HCT116 (cell line): ENCODE measurements at regions not wholly inside any gene's neighbourhood (a gene's known extent, or its start where the extent isn't known, plus 50 kb on each side); places are given as distances from the start of the nearest gene placed in this dataset.
A peak's percentile ranks its signal among the peaks of the same experiment; 100 is the strongest.

Source experiments
- ATAC-seq: fragments of 200-7000 bp; cut with Tn5 transposase; 2 replicates; pipeline ENCODE4 v1.9.1; 2020; ENCODE audit warnings: mild to moderate bottlenecking, moderate library complexity
- BruUV-seq: library from RNA; stranded (reverse); fragments of 400-500 nt; replicated peaks from 2 replicates; lab custom pipeline; 2021; lab: Mats Ljungman, UMichigan
- CTCF ChIA-PET: fragments of 300-600 bp; sonication (Branson Sonifier 250); formaldehyde crosslinking; loops from one replicate; lab custom pipeline; 2021; ENCODE audit warnings: antibody characterized with exemption; lab: Charles Lee
- POLR2A ChIA-PET: fragments of 300-600, 350-600 bp; sonication (Branson Sonifier 250); formaldehyde crosslinking; loops from one replicate; lab custom pipeline; 2021; ENCODE audit warnings: antibody characterized with exemption; lab: Charles Lee
- RAD21 ChIA-PET, 2 experiments: fragments of 300-600 bp; sonication (Branson Sonifier 250); formaldehyde crosslinking; loops; one replicate each; lab custom pipeline; 2023; ENCODE audit warnings: low total read pairs in 2 of 2; ENCODE audit not compliant: uncharacterized antibody in 2 of 2, unreplicated experiment in 2 of 2, low non-redundant PET in 1 of 2; lab: Charles Lee
- DNase-seq: peaks from one replicate; pipeline ENCODE4 v3.0.0-alpha.2; 2010; ENCODE audit warnings: low read depth, low spot score
- H2AFZ ChIP-seq: fragments of 200-600 bp; shearing (Covaris generic), sonication (generic); 2 replicates; pipeline ENCODE4 v1.6.1; 2017; ENCODE audit warnings: low read depth, mixed run types, mixed read lengths, antibody characterized with exemption, low read length; ENCODE audit not compliant: poor library complexity, severe bottlenecking
- H3K27ac ChIP-seq: 2 replicates; pipeline ENCODE4 v1.5.1; 2012; ENCODE audit warnings: low read depth, low read length
- H3K27me3 ChIP-seq: fragments of 200-600 bp; sonication (generic); 2 replicates; pipeline ENCODE4 v1.6.1; 2016; ENCODE audit warnings: mixed run types, low read length, mixed read lengths; ENCODE audit not compliant: insufficient read depth
- H3K36me3 ChIP-seq, 2 experiments: fragments of 200-500 bp in 1 of 2; fragments of 200-600 bp in 1 of 2; sonication (Bioruptor generic) in 1 of 2; sonication (generic) in 1 of 2; 2 replicates each; pipeline versions ENCODE4 v1.5.1 to v1.6.1; 2014 to 2016; ENCODE audit warnings: low read length in 2 of 2, inconsistent platforms in 1 of 2, mixed read lengths in 1 of 2, mixed run types in 1 of 2; ENCODE audit not compliant: insufficient read depth in 2 of 2, control insufficient read depth in 1 of 2
- H3K4me1 ChIP-seq, 2 experiments: fragments of 200-600 bp in 1 of 2; sonication (generic) in 1 of 2; 2 replicates each; pipeline versions ENCODE4 v1.5.1 to v1.6.1; 2012 to 2017; ENCODE audit warnings: low read length in 2 of 2, inconsistent platforms in 1 of 2, mild to moderate bottlenecking in 1 of 2, mixed read lengths in 1 of 2, mixed run types in 1 of 2, moderate library complexity in 1 of 2; ENCODE audit not compliant: insufficient read depth in 2 of 2, control insufficient read depth in 1 of 2
- H3K4me2 ChIP-seq: fragments of 200-600 bp; sonication (generic); 2 replicates; pipeline ENCODE4 v1.6.1; 2017; ENCODE audit warnings: mixed run types, low read length, mixed read lengths
- H3K4me3 ChIP-seq, 2 experiments: fragments of 200-600 bp in 1 of 2; sonication (generic) in 1 of 2; replicated peaks in 1 of 2; 2 replicates each; pipeline ENCODE4 v1.5.1; 2011 to 2016; ENCODE audit warnings: low read length in 2 of 2, control low read depth in 1 of 2, low read depth in 1 of 2, mild to moderate bottlenecking in 1 of 2, mixed read lengths in 1 of 2, mixed run types in 1 of 2
- H3K79me2 ChIP-seq: fragments of 200-600 bp; sonication (generic); 2 replicates; pipeline ENCODE4 v1.6.1; 2017; ENCODE audit warnings: mild to moderate bottlenecking, mixed run types, low read length, moderate library complexity, mixed read lengths; ENCODE audit not compliant: insufficient read depth
- H3K9ac ChIP-seq: fragments of 200-600 bp; sonication (generic); 2 replicates; pipeline ENCODE4 v1.6.1; 2016; ENCODE audit warnings: low read length, mixed read lengths
- H3K9me2 ChIP-seq: fragments of 200-600 bp; sonication (generic), shearing (Covaris generic); 2 replicates; pipeline ENCODE4 v1.6.1; 2017; ENCODE audit warnings: mixed run types, mild to moderate bottlenecking, moderate library complexity; ENCODE audit not compliant: insufficient read depth
- H3K9me3 ChIP-seq, 2 experiments: fragments of 200-500 bp in 1 of 2; fragments of 200-600 bp in 1 of 2; sonication (Bioruptor generic) in 1 of 2; sonication (generic) in 1 of 2; 2 replicates each; pipeline ENCODE4 v1.6.1; 2014 to 2017; ENCODE audit warnings: low read length in 2 of 2, mixed read lengths in 2 of 2, inconsistent platforms in 1 of 2, low read depth in 1 of 2, mild to moderate bottlenecking in 1 of 2, mixed run types in 1 of 2, moderate library complexity in 1 of 2; ENCODE audit not compliant: control insufficient read depth in 1 of 2, insufficient read depth in 1 of 2
- H4K20me1 ChIP-seq: fragments of 200-600 bp; sonication (generic), shearing (Covaris generic); 2 replicates; pipeline ENCODE4 v1.6.1; 2017; ENCODE audit warnings: mixed run types, mild to moderate bottlenecking, moderate library complexity; ENCODE audit not compliant: insufficient read depth
- ATF3 ChIP-seq: IDR thresholded peaks from 2 replicates; pipeline ENCODE4 v1.6.1; 2012
- CEBPB ChIP-seq: IDR thresholded peaks from 2 replicates; pipeline ENCODE4 v1.6.1; 2012; ENCODE audit warnings: low read depth
- CTCF ChIP-seq, 3 experiments: fragments of 200-600 bp in 1 of 3; sonication (generic) in 1 of 3; IDR thresholded peaks in 2 of 3; conservative IDR thresholded peaks in 1 of 3; 2 replicates each; pipeline ENCODE4 v1.5.1; 2012 to 2017; ENCODE audit warnings: low read depth in 2 of 3, low read length in 2 of 3, antibody characterized with exemption in 1 of 3, borderline replicate concordance in 1 of 3, control low read depth in 1 of 3, mild to moderate bottlenecking in 1 of 3, mixed read lengths in 1 of 3, mixed run types in 1 of 3, moderate library complexity in 1 of 3; ENCODE audit not compliant: insufficient read depth in 1 of 3
- EZH2phosphoT487 ChIP-seq: fragments of 200-600 bp; IDR thresholded peaks from 2 replicates; pipeline ENCODE4 v1.6.1; 2018; ENCODE audit warnings: antibody characterized with exemption, borderline replicate concordance
- JUND ChIP-seq: IDR thresholded peaks from 2 replicates; pipeline ENCODE4 v1.6.1; 2012
- POLR2A ChIP-seq: IDR thresholded peaks from 2 replicates; pipeline ENCODE4 v1.7.0; 2011; ENCODE audit warnings: borderline replicate concordance; ENCODE audit not compliant: insufficient read depth, insufficient read length; ENCODE audit errors: extremely low read depth
- POLR2AphosphoS5 ChIP-seq: IDR thresholded peaks from 2 replicates; pipeline ENCODE4 v1.6.1; 2011; ENCODE audit warnings: mild to moderate bottlenecking, low read depth, low read length, moderate library complexity
- SRF ChIP-seq: IDR thresholded peaks from 2 replicates; pipeline ENCODE4 v1.6.1; 2012; ENCODE audit warnings: low read depth
- ZBTB33 ChIP-seq: IDR thresholded peaks from 2 replicates; pipeline ENCODE4 v1.6.1; 2011; ENCODE audit warnings: mild to moderate bottlenecking, low read length, moderate library complexity; ENCODE audit not compliant: insufficient replicate concordance; ENCODE audit errors: extremely low read depth
- intact Hi-C: fragments of 100-400 bp; cut with micrococcal nuclease; formaldehyde crosslinking; loops from 2 replicates; pipeline ENCODE4 v1.10.0; 2022

GRCh38 chr9:115213818-115214334, 95.9 kb upstream of the TNC start:
- Histone ChIP-seq H3K4me3 (no peak overlapping the region), H3K9me2 (no peaks in the 10 kb centered on the region), H3K4me1 (no peaks in the 10 kb centered on the region), H4K20me1 (no peaks in the 10 kb centered on the region; the same call in 1 of the 2 replicates), H3K27me3 (peaks cover 17% of the 10 kb centered on the region; the same call in 1 of the 2 replicates), H3K79me2 (no peaks in the 10 kb centered on the region), H2AFZ (no peak overlapping the region), H3K27ac (no peak overlapping the region), H3K9me3 (no peaks in the 10 kb centered on the region), H3K4me2 (no peak overlapping the region), H3K9ac (no peak overlapping the region), H3K36me3 (no peaks in the 10 kb centered on the region)
- ChIA-PET CTCF (interaction anchor here (0.7 to 1.5 kb wide), 2 partner anchors 12 to 231 kb away, joined by 3 to 4 read pairs; no protein-coding TSS in a partner anchor), POLR2A (no interaction called here), RAD21 (no interaction called here)
- intact Hi-C loops, result no loop called here
- no TSS peak for BruUV-seq
- TF ChIP-seq CEBPB (peak; percentile 16; the same call in 1 of the 2 replicates), EZH2phosphoT487 (no peak), POLR2A (no peak), JUND (no peak), POLR2AphosphoS5 (no peak), CTCF (IDR thresholded peaks at IDR 0.05 in 2 of 3, conservative IDR thresholded peaks at IDR 0.05 in 1 of 3; ENCODE audit: borderline replicate concordance in 1 of 3, insufficient read depth in 1 of 3, low read depth in 2 of 3, low read length in 2 of 3) (no peak), ATF3 (0 out of 2 replicates have a peak, but pooled peaks have one; percentile 29)
- no peak for ATAC-seq
- DNase-seq, result no peak

GRCh38 chr9:115216873-115217272, 98.9 kb upstream of the TNC start:
- no peaks in the 10 kb centered on the region for H3K4me1 ChIP-seq
- no peaks in the 10 kb centered on the region for H3K36me3 ChIP-seq
- POLR2A ChIA-PET, result no interaction called here
- no peaks in the 10 kb centered on the region for H3K79me2 ChIP-seq
- RAD21 ChIA-PET, result no interaction called here
- TF ChIP-seq ZBTB33, result no peak
- TF ChIP-seq SRF, result no peak
- no peaks in the 10 kb centered on the region for H3K9me3 ChIP-seq
- ATAC-seq, result no peak
- no peak overlapping the region for H3K9ac ChIP-seq
- H3K4me3 ChIP-seq, result no peak overlapping the region
- intact Hi-C loops, result no loop called here
- BruUV-seq, result no TSS peak
- CTCF ChIA-PET, result no interaction called here
- no peak overlapping the region for H2AFZ ChIP-seq
- no peaks in the 10 kb centered on the region for H3K9me2 ChIP-seq
- no peaks in the 10 kb centered on the region; the same call in 1 of the 2 replicates for H4K20me1 ChIP-seq
- H3K27me3 ChIP-seq, result peaks cover 17% of the 10 kb centered on the region; the same call in 1 of the 2 replicates
- no peak for DNase-seq
- H3K4me2 ChIP-seq, result no peak overlapping the region
- H3K27ac ChIP-seq, result no peak overlapping the region
